A549 (cell line): ENCODE measurements at regions not wholly inside any gene's neighbourhood (a gene's known extent, or its start where the extent isn't known, plus 50 kb on each side); places are given as distances from the start of the nearest gene placed in this dataset.

Experiments
- ATAC-seq, 2 experiments: fragments of 200-7000 bp in 1 of 2; fragments of >200 bp in 1 of 2; cut with Nextera tagmentation in 1 of 2; cut with Tn5 transposase in 1 of 2; 3 replicates each; pipeline versions ENCODE4 v1.8.0 to v1.9.1; 2018 to 2020; ENCODE audit warnings: mild to moderate bottlenecking in 1 of 2, moderate library complexity in 1 of 2
- CTCF ChIA-PET: fragments of 300-600 bp; sonication (Branson Sonifier 250); formaldehyde crosslinking; extraction: SDS; loops from one replicate; lab custom pipeline; 2021; ENCODE audit warnings: antibody characterized with exemption, inconsistent platforms; lab: Yijun Ruan, JAX
- POLR2A ChIA-PET: fragments of 350-600 bp; formaldehyde crosslinking; extraction: SDS; loops from one replicate; lab custom pipeline; 2021; ENCODE audit warnings: antibody characterized with exemption, inconsistent platforms; lab: Yijun Ruan, JAX
- DNase-seq, 2 experiments: peaks; one replicate each; pipeline versions ENCODE4 v3.0.0 to v3.0.0-alpha.2; 2011 to 2016; ENCODE audit warnings: low read depth in 1 of 2, low spot score in 1 of 2
- FAIRE-seq: peaks from 2 replicates; lab custom pipeline; 2011; peaks lifted over from hg19 to GRCh38; lab: Jason Lieb, UNC
- H3K27ac ChIP-seq, 2 experiments: fragments of >200 bp; sonication (Bioruptor Twin); formaldehyde crosslinking; 3 replicates each; pipeline ENCODE4 v1.5.1; 2016 to 2017
- H3K4me1 ChIP-seq: fragments of >200 bp; sonication (Bioruptor Twin); formaldehyde crosslinking; 3 replicates; pipeline ENCODE4 v1.6.1; 2016
- H3K4me2 ChIP-seq: fragments of >200 bp; sonication (Bioruptor Twin); formaldehyde crosslinking; 3 replicates; pipeline ENCODE4 v1.6.1; 2016
- H3K4me3 ChIP-seq: fragments of >200 bp; sonication (Bioruptor Twin); formaldehyde crosslinking; 3 replicates; pipeline ENCODE4 v1.5.1; 2016
- H3K9me3 ChIP-seq: fragments of >200 bp; sonication (Bioruptor Twin); formaldehyde crosslinking; 3 replicates; pipeline ENCODE4 v1.6.1; 2016
- ATOH8 ChIP-seq: fragments of 250-450 bp; sonication (Bioruptor Pico); IDR thresholded peaks from 2 replicates; pipeline ENCODE4 v1.5.0; 2020; ENCODE audit warnings: low read depth, mild to moderate bottlenecking, moderate library complexity
- BCL3 ChIP-seq: fragments of >200 bp; sonication (Bioruptor Twin); formaldehyde crosslinking; IDR thresholded peaks from 3 replicates; pipeline ENCODE4 v1.6.1; 2016
- E2F6 ChIP-seq: IDR thresholded peaks from 2 replicates; pipeline ENCODE4 v1.6.1; 2012; ENCODE audit warnings: low read depth, borderline replicate concordance
- EHF ChIP-seq: fragments of 250-450 bp; sonication (Bioruptor Pico); IDR thresholded peaks from 2 replicates; pipeline ENCODE4 v1.5.0; 2020; ENCODE audit warnings: mild to moderate bottlenecking
- EHMT2 ChIP-seq: fragments of 200-600 bp; sonication (generic); IDR thresholded peaks from 2 replicates; pipeline ENCODE4 v1.6.1; 2016; ENCODE audit warnings: antibody characterized with exemption, low read depth, mild to moderate bottlenecking, moderate library complexity
- EP300 ChIP-seq, 2 experiments: fragments of >200 bp; sonication (Bioruptor Twin); formaldehyde crosslinking; IDR thresholded peaks; 2 replicates in 1 of 2; 3 replicates in 1 of 2; pipeline ENCODE4 v1.6.1; 2016 to 2017
- ESRRA ChIP-seq: fragments of 150-350 bp; IDR thresholded peaks from 2 replicates; pipeline ENCODE4 v1.6.1; 2014; ENCODE audit warnings: mild to moderate bottlenecking, low read length, borderline replicate concordance
- FOSL2 ChIP-seq, 2 experiments: fragments of 450-650 bp in 1 of 2; fragments of >200 bp in 1 of 2; sonication (Bioruptor Twin) in 1 of 2; formaldehyde crosslinking; IDR thresholded peaks; 2 replicates each; pipeline versions ENCODE4 v1.5.0 to v1.6.1; 2016 to 2020; ENCODE audit warnings: mild to moderate bottlenecking in 1 of 2, moderate library complexity in 1 of 2
- FOXS1 ChIP-seq: fragments of 250-450 bp; sonication (Bioruptor Pico); IDR thresholded peaks from 2 replicates; pipeline ENCODE4 v1.5.0; 2020; ENCODE audit warnings: mild to moderate bottlenecking, moderate library complexity
- HDAC2 ChIP-seq: fragments of 200-600 bp; sonication (generic); IDR thresholded peaks from 2 replicates; pipeline ENCODE4 v1.6.1; 2016
- HES2 ChIP-seq: fragments of >200 bp; sonication (Bioruptor Twin); formaldehyde crosslinking; IDR thresholded peaks from 2 replicates; pipeline ENCODE4 v1.6.1; 2016
- HEYL ChIP-seq: fragments of 250-450 bp; sonication (Bioruptor Pico); IDR thresholded peaks from 2 replicates; pipeline ENCODE4 v1.8.0; 2021; ENCODE audit warnings: mild to moderate bottlenecking, moderate library complexity
- HMGXB4 ChIP-seq: fragments of 250-450 bp; sonication (Bioruptor Pico); IDR thresholded peaks from 2 replicates; pipeline ENCODE4 v1.5.0; 2021; ENCODE audit warnings: mild to moderate bottlenecking, moderate library complexity, borderline replicate concordance
- HOXB13 ChIP-seq: fragments of 250-450 bp; sonication (Bioruptor Pico); IDR thresholded peaks from 2 replicates; pipeline ENCODE4 v1.5.0; 2020; ENCODE audit warnings: low read depth, mild to moderate bottlenecking, moderate library complexity
- HOXB5 ChIP-seq: fragments of 250-450 bp; sonication (Bioruptor Pico); IDR thresholded peaks from 2 replicates; pipeline ENCODE4 v1.5.0; 2020; ENCODE audit warnings: mild to moderate bottlenecking, moderate library complexity
- JUN ChIP-seq, 2 experiments: fragments of >200 bp; sonication (Bioruptor Twin); formaldehyde crosslinking; IDR thresholded peaks; 2 replicates in 1 of 2; 3 replicates in 1 of 2; pipeline ENCODE4 v1.6.1; 2016 to 2017
- MAX ChIP-seq: IDR thresholded peaks from 2 replicates; pipeline ENCODE4 v1.6.1; 2012
- NR3C1 ChIP-seq: fragments of >200 bp; sonication (Bioruptor Twin); formaldehyde crosslinking; IDR thresholded peaks from 3 replicates; pipeline ENCODE4 v1.6.1; 2017
- REST ChIP-seq: fragments of 200-600 bp; sonication (generic); IDR thresholded peaks from 2 replicates; pipeline ENCODE4 v1.6.1; 2016; ENCODE audit warnings: antibody characterized with exemption, mild to moderate bottlenecking, moderate library complexity
- RNF2 ChIP-seq: fragments of 200-600 bp; sonication (generic); IDR thresholded peaks from 2 replicates; pipeline ENCODE4 v1.6.1; 2016; ENCODE audit warnings: low read depth, mild to moderate bottlenecking, antibody characterized with exemption, moderate library complexity, borderline replicate concordance
- TFCP2L1 ChIP-seq: fragments of 250-450 bp; sonication (Bioruptor Pico); IDR thresholded peaks from 2 replicates; pipeline ENCODE4 v1.5.0; 2021; ENCODE audit warnings: mild to moderate bottlenecking
- ZFP36 ChIP-seq: fragments of 450-650 bp; IDR thresholded peaks from 2 replicates; pipeline ENCODE4 v1.6.1; 2014; ENCODE audit warnings: borderline replicate concordance; ENCODE audit not compliant: partially characterized antibody
- ZNF302 ChIP-seq: fragments of 250-450 bp; sonication (Bioruptor Pico); IDR thresholded peaks from 2 replicates; pipeline ENCODE4 v1.9.0; 2021; ENCODE audit warnings: inconsistent platforms, mild to moderate bottlenecking, moderate library complexity
- WGBS: methylation state at CpG from one replicate; pipeline ENCODE4 v1.1.6; 2017; ENCODE audit errors: missing lambda C conversion rate; 5-methylcytosine and 5-hydroxymethylcytosine counted together

- TF ChIP-seq HES2 (no peak), HEYL (peak; percentile 86), EHF (CRISPR knock-in tag) (peak; percentile 88), HOXB5 (CRISPR knock-in tag) (peak; percentile 95; the same call in 1 of the 2 replicates), FOXS1 (peak; percentile 95), E2F6 (no peak), EP300 (IDR thresholded peaks at IDR 0.05) (no peak), HOXB13 (CRISPR knock-in tag) (peak; percentile 94), EHMT2 (peak; percentile 100), ATOH8 (CRISPR knock-in tag) (peak; percentile 89), ESRRA (no peak), HMGXB4 (CRISPR knock-in tag) (no peak), JUN (IDR thresholded peaks at IDR 0.05) (no peak)
Measured at GRCh38 chr11:70650075-70650909, 252.0 kb downstream of the CTTN start (continued).

- POLR2A ChIA-PET = no interaction called here
- no peak for DNase-seq
- Histone ChIP-seq H3K9me3 (no peaks in the 10 kb centered on the region), H3K4me3 (no peak overlapping the region), H3K27ac (no peak overlapping the region), H3K4me2 (no peak overlapping the region), H3K4me1 (no peaks in the 10 kb centered on the region)
- WGBS = 74% methylated on average over 7 of the region's 7 CpGs
- FAIRE-seq = no peak
- ATAC-seq = no peak
- TF ChIP-seq ZNF302 (CRISPR knock-in tag) (no peak), EP300 (IDR thresholded peaks at IDR 0.05) (no peak), RNF2 (no peak), BCL3 (no peak), MAX (no peak), FOSL2 (IDR thresholded peaks at IDR 0.05) (no peak), FOSL2 (CRISPR knock-in tag; IDR thresholded peaks at IDR 0.05) (no peak), REST (no peak), NR3C1 (no peak), ZFP36 (no peak), ATOH8 (CRISPR knock-in tag) (no peak), HDAC2 (no peak), HOXB5 (CRISPR knock-in tag) (no peak), HEYL (no peak), TFCP2L1 (CRISPR knock-in tag) (no peak)
- CTCF ChIA-PET = interaction anchor here (1.2 kb wide), 1 partner anchor 13 kb away, joined by 3 read pairs; no protein-coding TSS in a partner anchor
Measured at GRCh38 chr11:70651031-70651430, 252.7 kb downstream of the CTTN start.
